GM12878 (cell line): ENCODE measurements at regions not wholly inside any gene's neighbourhood (a gene's known extent, or its start where the extent isn't known, plus 50 kb on each side); places are given as distances from the start of the nearest gene placed in this dataset.

Source experiments
- ATAC-seq: fragments of 200-7000 bp; cut with Tn5 transposase; 3 replicates; pipeline ENCODE4 v1.9.1; 2020; ENCODE audit warnings: mild to moderate bottlenecking, moderate library complexity
- BruUV-seq: library from RNA; stranded (reverse); fragments of 400-500 nt; replicated peaks from 2 replicates; lab custom pipeline; 2021; lab: Mats Ljungman, UMichigan
- CTCF ChIA-PET: fragments of 300-600 bp; sonication (Branson Sonifier 250); formaldehyde crosslinking; extraction: SDS; loops from one replicate; lab custom pipeline; 2021; ENCODE audit warnings: inconsistent platforms; lab: Yijun Ruan, JAX
- POLR2A ChIA-PET: fragments of 350-600 bp; formaldehyde crosslinking; extraction: SDS; loops from one replicate; lab custom pipeline; 2021; ENCODE audit warnings: inconsistent platforms; lab: Charles Lee
- RAD21 ChIA-PET: fragments of 300-600 bp; sonication (Branson Sonifier 250); formaldehyde crosslinking; loops from one replicate; lab custom pipeline; 2023; ENCODE audit warnings: antibody characterized with exemption; ENCODE audit not compliant: unreplicated experiment; lab: Charles Lee
- SMC1A ChIA-PET: fragments of 300-600 bp; sonication (Branson Sonifier 250); formaldehyde crosslinking; loops from one replicate; lab custom pipeline; 2023; ENCODE audit not compliant: unreplicated experiment, uncharacterized antibody; lab: Charles Lee
- DNase-seq: peaks from one replicate; pipeline ENCODE4 v3.0.0-alpha.2; 2011; ENCODE audit warnings: low read depth, low spot score
- FAIRE-seq: peaks from 3 replicates; lab custom pipeline; 2011; peaks lifted over from hg19 to GRCh38; lab: Jason Lieb, UNC
- H2AFZ ChIP-seq: 2 replicates; pipeline ENCODE4 v1.6.0; 2011; ENCODE audit warnings: low read depth, low read length, control low read depth; ENCODE audit not compliant: control insufficient read depth
- H3K27ac ChIP-seq: 2 replicates; pipeline ENCODE4 v1.5.1; 2011; ENCODE audit warnings: control low read depth; ENCODE audit not compliant: control insufficient read depth, insufficient read depth
- H3K27me3 ChIP-seq, 2 experiments: replicated peaks in 1 of 2; 2 replicates each; pipeline versions ENCODE4 v1.6.0 to v1.6.1; 2011; ENCODE audit warnings: low read length in 1 of 2; ENCODE audit not compliant: control insufficient read depth in 2 of 2, insufficient read depth in 2 of 2
- H3K36me3 ChIP-seq, 2 experiments: 2 replicates each; pipeline ENCODE4 v1.5.1; 2011; ENCODE audit warnings: low read length in 1 of 2; ENCODE audit not compliant: control insufficient read depth in 2 of 2, insufficient read depth in 2 of 2
- H3K4me1 ChIP-seq: 2 replicates; pipeline ENCODE4 v1.6.1; 2011; ENCODE audit warnings: mild to moderate bottlenecking, low read length, moderate library complexity, mixed read lengths; ENCODE audit not compliant: control insufficient read depth, insufficient read depth
- H3K4me2 ChIP-seq: 2 replicates; pipeline ENCODE4 v1.6.0; 2011; ENCODE audit warnings: control low read depth; ENCODE audit not compliant: control insufficient read depth, insufficient read depth
- H3K4me3 ChIP-seq: fragments of 200-600 bp; sonication (generic); 2 replicates; pipeline ENCODE4 v1.5.1; 2016
- H3K79me2 ChIP-seq: 2 replicates; pipeline ENCODE4 v1.6.0; 2011; ENCODE audit warnings: low read length; ENCODE audit not compliant: control insufficient read depth, insufficient read depth
- H3K9ac ChIP-seq: 2 replicates; pipeline ENCODE4 v1.8.0; 2011; ENCODE audit warnings: low read length, control low read depth, mixed read lengths; ENCODE audit not compliant: control insufficient read depth, insufficient read depth
- H3K9me3 ChIP-seq: replicated peaks from 3 replicates; pipeline ENCODE4 v1.5.1; 2011; ENCODE audit warnings: mild to moderate bottlenecking, low read length; ENCODE audit not compliant: control insufficient read depth, insufficient read depth
- H4K20me1 ChIP-seq: 2 replicates; pipeline ENCODE4 v1.6.0; 2011; ENCODE audit not compliant: control insufficient read depth, insufficient read depth
- EZH2 ChIP-seq: IDR thresholded peaks from 2 replicates; pipeline ENCODE4 v1.6.1; 2012; ENCODE audit warnings: low read depth, mild to moderate bottlenecking, control low read depth, inconsistent platforms, low read length, borderline replicate concordance; ENCODE audit not compliant: control insufficient read depth
- IRF3 ChIP-seq: fragments of 450-650 bp; IDR thresholded peaks from 2 replicates; pipeline ENCODE4 v1.6.1; 2014; ENCODE audit warnings: mild to moderate bottlenecking
- JUNB ChIP-seq: IDR thresholded peaks from 2 replicates; pipeline ENCODE4 v1.6.1; 2016; ENCODE audit warnings: antibody characterized with exemption, mild to moderate bottlenecking
- MEF2B ChIP-seq: fragments of 450-650 bp; IDR thresholded peaks from 2 replicates; pipeline ENCODE4 v1.6.1; 2018; ENCODE audit warnings: mild to moderate bottlenecking, moderate library complexity; ENCODE audit not compliant: partially characterized antibody, poor library complexity, severe bottlenecking
- PAX5 ChIP-seq: IDR thresholded peaks from 2 replicates; pipeline ENCODE4 v1.6.1; 2011; ENCODE audit warnings: low read depth, low read length, borderline replicate concordance
- REST ChIP-seq: IDR thresholded peaks from 2 replicates; pipeline ENCODE4 v1.6.1; 2012; ENCODE audit warnings: mild to moderate bottlenecking, low read depth, low read length
- SUPT20H ChIP-seq: IDR thresholded peaks from 2 replicates; pipeline ENCODE4 v1.6.1; 2011; ENCODE audit warnings: low read depth, mild to moderate bottlenecking, low read length, moderate library complexity, borderline replicate concordance; ENCODE audit not compliant: control insufficient read depth
- YY1 ChIP-seq: IDR thresholded peaks from 2 replicates; pipeline ENCODE4 v1.6.1; 2011; ENCODE audit warnings: low read depth, mild to moderate bottlenecking, low read length
- ZBTB4 ChIP-seq: fragments of 450-650 bp; formaldehyde crosslinking; IDR thresholded peaks from 2 replicates; pipeline ENCODE4 v1.4.0; 2022; ENCODE audit warnings: mild to moderate bottlenecking, moderate library complexity
- in situ Hi-C: fragments of 300-500 bp; cut with MboI; formaldehyde crosslinking; loops from 9 replicates; pipeline ENCODE4 v1.14.3; 2018; ENCODE audit warnings: mixed read lengths
- intact Hi-C: fragments of 100-400 bp; cut with micrococcal nuclease; formaldehyde crosslinking; loops from one replicate; pipeline ENCODE4 v1.14.2; 2022; ENCODE audit not compliant: unreplicated experiment

- no peak for TF ChIP-seq EZH2
- no peak for TF ChIP-seq PAX5
- TF ChIP-seq SUPT20H = no peak
- no peak for TF ChIP-seq MEF2B
- no peak for TF ChIP-seq IRF3
- no peak for TF ChIP-seq ZBTB4 (CRISPR knock-in tag)
- TF ChIP-seq REST = no peak
- no peak for TF ChIP-seq YY1
- no peak for TF ChIP-seq JUNB
- Histone ChIP-seq H3K79me2 (no peaks in the 10 kb centered on the region), H3K4me3 (no peak overlapping the region), H3K9me3 (no peaks in the 10 kb centered on the region; the same call in 2 of the 3 replicates), H3K27me3 (no peaks in the 10 kb centered on the region), H3K4me1 (no peaks in the 10 kb centered on the region; the same call in 1 of the 2 replicates), H3K36me3 (no peaks in the 10 kb centered on the region), H2AFZ (peak overlapping the region; percentile 55), H3K4me2 (no peak overlapping the region), H3K9ac (no peak overlapping the region), H3K27ac (no peak overlapping the region), H4K20me1 (no peaks in the 10 kb centered on the region)
- intact Hi-C loops (no loop called here), in situ Hi-C loops (no loop called here)
- FAIRE-seq (no peak), DNase-seq (no peak), ATAC-seq (peak; percentile 64)
- ChIA-PET RAD21 (no interaction called here), POLR2A (no interaction called here), SMC1A (interaction anchor here (1.2 kb wide), 1 partner anchor 8 kb away, joined by 3 read pairs; no protein-coding TSS in a partner anchor), CTCF (no interaction called here)
- BruUV-seq = no TSS peak
These were observed 72.0 kb upstream of the TBX18 start for GRCh38 chr6:84836366-84836765.
